H9 (cell line): ENCODE measurements at regions not wholly inside any gene's neighbourhood (a gene's known extent, or its start where the extent isn't known, plus 50 kb on each side); places are given as distances from the start of the nearest gene placed in this dataset.

Experiments used
- DNase-seq: peaks from one replicate; pipeline ENCODE4 v3.0.0-alpha.2; 2017
- H2AFZ ChIP-seq: one replicate; pipeline ENCODE4 v1.6.1; 2013; ENCODE audit warnings: mild to moderate bottlenecking, low read length, control low read depth, moderate library complexity
- H2AK5ac ChIP-seq: 2 replicates; pipeline ENCODE4 v1.6.1; 2013; ENCODE audit warnings: low read length, control low read depth, mixed read lengths; ENCODE audit not compliant: insufficient read length
- H2BK120ac ChIP-seq: one replicate; pipeline ENCODE4 v1.6.1; 2013; ENCODE audit warnings: low read depth, mild to moderate bottlenecking, low read length, control low read depth, inconsistent platforms; ENCODE audit not compliant: poor library complexity, severe bottlenecking
- H2BK12ac ChIP-seq: 2 replicates; pipeline ENCODE4 v1.6.1; 2013; ENCODE audit warnings: low read length, control low read depth, mixed read lengths, low read depth; ENCODE audit not compliant: insufficient read length
- H2BK15ac ChIP-seq: 2 replicates; pipeline ENCODE4 v1.6.1; 2013; ENCODE audit warnings: low read depth, low read length, control low read depth
- H2BK20ac ChIP-seq: one replicate; pipeline ENCODE4 v1.6.1; 2013; ENCODE audit warnings: low read depth, mild to moderate bottlenecking, low read length, control low read depth, inconsistent platforms; ENCODE audit not compliant: poor library complexity, severe bottlenecking
- H2BK5ac ChIP-seq: 2 replicates; pipeline ENCODE4 v1.6.1; 2013; ENCODE audit warnings: low read length, control low read depth, mixed read lengths; ENCODE audit not compliant: insufficient read length
- H3K14ac ChIP-seq: 2 replicates; pipeline ENCODE4 v1.6.1; 2013; ENCODE audit warnings: low read length, control low read depth; ENCODE audit not compliant: insufficient read depth
- H3K18ac ChIP-seq: 2 replicates; pipeline ENCODE4 v1.6.1; 2013; ENCODE audit warnings: low read depth, mild to moderate bottlenecking, mixed read lengths, low read length, control low read depth; ENCODE audit not compliant: insufficient read length
- H3K23ac ChIP-seq: 2 replicates; pipeline ENCODE4 v1.6.1; 2013; ENCODE audit warnings: low read length, control low read depth, mixed read lengths, low read depth; ENCODE audit not compliant: insufficient read length
- H3K23me2 ChIP-seq: 2 replicates; pipeline ENCODE4 v1.6.1; 2013; ENCODE audit warnings: low read depth, mild to moderate bottlenecking, mixed read lengths, low read length, control low read depth; ENCODE audit not compliant: insufficient read length, poor library complexity, severe bottlenecking
- H3K27ac ChIP-seq: 2 replicates; pipeline ENCODE4 v1.5.1; 2013; ENCODE audit warnings: low read length, control low read depth, mixed read lengths, low read depth; ENCODE audit not compliant: insufficient read length
- H3K27me3 ChIP-seq: 2 replicates; pipeline ENCODE4 v1.6.1; 2013; ENCODE audit warnings: low read length, control low read depth, inconsistent platforms; ENCODE audit not compliant: insufficient read depth
- H3K4ac ChIP-seq: 2 replicates; pipeline ENCODE4 v1.6.1; 2013; ENCODE audit warnings: low read depth, mild to moderate bottlenecking, control low read depth, inconsistent platforms, low read length, moderate library complexity
- H3K4me1 ChIP-seq: 2 replicates; pipeline ENCODE4 v1.6.1; 2013; ENCODE audit warnings: low read length, control low read depth, inconsistent platforms; ENCODE audit not compliant: insufficient read depth
- H3K4me2 ChIP-seq: 2 replicates; pipeline ENCODE4 v1.6.1; 2013; ENCODE audit warnings: low read length, control low read depth, mixed read lengths; ENCODE audit not compliant: insufficient read length, insufficient read depth
- H3K56ac ChIP-seq: 2 replicates; pipeline ENCODE4 v1.6.1; 2013; ENCODE audit warnings: low read depth, mild to moderate bottlenecking, mixed read lengths, low read length, control low read depth; ENCODE audit not compliant: insufficient read length
- H3K79me1 ChIP-seq: 2 replicates; pipeline ENCODE4 v1.6.1; 2013; ENCODE audit warnings: low read depth, mild to moderate bottlenecking, moderate library complexity, low read length, control low read depth, inconsistent platforms; ENCODE audit not compliant: insufficient read depth, poor library complexity, severe bottlenecking
- H3K79me2 ChIP-seq: 2 replicates; pipeline ENCODE4 v1.6.1; 2013; ENCODE audit warnings: low read length, control low read depth, inconsistent platforms; ENCODE audit not compliant: insufficient read depth
- H3K9ac ChIP-seq: 2 replicates; pipeline ENCODE4 v1.6.1; 2013; ENCODE audit warnings: low read length, control low read depth, mixed read lengths; ENCODE audit not compliant: insufficient read length; ENCODE audit errors: extremely low read depth
- H3K9me3 ChIP-seq: one replicate; pipeline ENCODE4 v1.6.1; 2013; ENCODE audit warnings: low read depth, low read length, inconsistent platforms; ENCODE audit not compliant: control insufficient read depth
- H3T11ph ChIP-seq: one replicate; pipeline ENCODE4 v1.6.1; 2013; ENCODE audit warnings: mild to moderate bottlenecking, low read length, control low read depth, inconsistent platforms
- H4K20me1 ChIP-seq: one replicate; pipeline ENCODE4 v1.6.1; 2013; ENCODE audit not compliant: control insufficient read depth, insufficient read length, insufficient read depth
- H4K5ac ChIP-seq: 2 replicates; pipeline ENCODE4 v1.6.1; 2013; ENCODE audit warnings: low read depth, mild to moderate bottlenecking, mixed read lengths, low read length, control low read depth; ENCODE audit not compliant: insufficient read length
- H4K8ac ChIP-seq: replicated peaks from 2 replicates; pipeline ENCODE4 v1.6.1; 2013; ENCODE audit warnings: low read length, control low read depth, mixed read lengths, low read depth; ENCODE audit not compliant: insufficient read length
- H4K91ac ChIP-seq: 2 replicates; pipeline ENCODE4 v1.6.1; 2013; ENCODE audit warnings: low read depth, mild to moderate bottlenecking, moderate library complexity, mixed read lengths, low read length, control low read depth; ENCODE audit not compliant: insufficient read length
- H3K27ac Mint-ChIP-seq, 3 experiments: 2 replicates in 2 of 3; 3 replicates in 1 of 3; pipeline ENCODE4 v1.8.0; 2020 to 2021; ENCODE audit warnings: mixed read lengths in 3 of 3, mild to moderate bottlenecking in 1 of 3, moderate library complexity in 1 of 3
- H3K27me3 Mint-ChIP-seq: 2 replicates; pipeline ENCODE4 v1.8.0; 2021; ENCODE audit warnings: low read depth, mild to moderate bottlenecking, moderate library complexity, mixed read lengths
- H3K36me3 Mint-ChIP-seq, 3 experiments: 2 replicates in 2 of 3; 3 replicates in 1 of 3; pipeline ENCODE4 v1.8.0; 2020 to 2021; ENCODE audit warnings: low read depth in 3 of 3, mixed read lengths in 3 of 3; ENCODE audit not compliant: insufficient read depth in 1 of 3
- H3K4me1 Mint-ChIP-seq, 2 experiments: 2 replicates each; pipeline ENCODE4 v1.8.0; 2020; ENCODE audit warnings: mixed read lengths in 2 of 2
- H3K4me3 Mint-ChIP-seq, 2 experiments: 2 replicates in 1 of 2; 3 replicates in 1 of 2; pipeline ENCODE4 v1.8.0; 2020 to 2021; ENCODE audit warnings: mild to moderate bottlenecking in 2 of 2, mixed read lengths in 2 of 2, moderate library complexity in 1 of 2
- H3K9me3 Mint-ChIP-seq, 2 experiments: 2 replicates in 1 of 2; 3 replicates in 1 of 2; pipeline ENCODE4 v1.8.0; 2020; ENCODE audit warnings: mild to moderate bottlenecking in 2 of 2, mixed read lengths in 2 of 2, moderate library complexity in 1 of 2
- TF ChIP-seq, protein P1 (sequence below): fragments of 200-600 bp; sonication (generic); conservative IDR thresholded peaks from 3 replicates; pipeline ENCODE4 v1.8.0; 2021; ENCODE audit warnings: antibody characterized with exemption, mild to moderate bottlenecking

GRCh38 chr6:115668211-115668610 is 392.5 kb downstream of the FRK start:
- Histone ChIP-seq H3K79me1 (no peaks in the 10 kb centered on the region), H3K18ac (no peak overlapping the region), H2BK120ac (no peak overlapping the region), H3K27me3 (no peaks in the 10 kb centered on the region), H2AK5ac (no peak overlapping the region), H3T11ph (no peak overlapping the region), H4K91ac (no peak overlapping the region), H2AFZ (no peak overlapping the region), H3K56ac (no peak overlapping the region), H3K4me1 (no peaks in the 10 kb centered on the region), H3K4me2 (no peak overlapping the region), H3K23me2 (no peaks in the 10 kb centered on the region), H4K8ac (no peak overlapping the region), H3K79me2 (no peaks in the 10 kb centered on the region), H3K9me3 (no peaks in the 10 kb centered on the region), H3K23ac (no peak overlapping the region), H3K14ac (no peak overlapping the region), H3K27ac (no peak overlapping the region), H2BK15ac (no peak overlapping the region), H3K9ac (no peak overlapping the region), H2BK5ac (no peak overlapping the region), H4K20me1 (no peaks in the 10 kb centered on the region), H3K4ac (no peak overlapping the region), H4K5ac (no peak overlapping the region), H2BK12ac (no peak overlapping the region), H2BK20ac (no peak overlapping the region)
- H3K27me3 Mint-ChIP-seq, result no peaks in the 10 kb centered on the region
- TF ChIP-seq, protein P1, sequence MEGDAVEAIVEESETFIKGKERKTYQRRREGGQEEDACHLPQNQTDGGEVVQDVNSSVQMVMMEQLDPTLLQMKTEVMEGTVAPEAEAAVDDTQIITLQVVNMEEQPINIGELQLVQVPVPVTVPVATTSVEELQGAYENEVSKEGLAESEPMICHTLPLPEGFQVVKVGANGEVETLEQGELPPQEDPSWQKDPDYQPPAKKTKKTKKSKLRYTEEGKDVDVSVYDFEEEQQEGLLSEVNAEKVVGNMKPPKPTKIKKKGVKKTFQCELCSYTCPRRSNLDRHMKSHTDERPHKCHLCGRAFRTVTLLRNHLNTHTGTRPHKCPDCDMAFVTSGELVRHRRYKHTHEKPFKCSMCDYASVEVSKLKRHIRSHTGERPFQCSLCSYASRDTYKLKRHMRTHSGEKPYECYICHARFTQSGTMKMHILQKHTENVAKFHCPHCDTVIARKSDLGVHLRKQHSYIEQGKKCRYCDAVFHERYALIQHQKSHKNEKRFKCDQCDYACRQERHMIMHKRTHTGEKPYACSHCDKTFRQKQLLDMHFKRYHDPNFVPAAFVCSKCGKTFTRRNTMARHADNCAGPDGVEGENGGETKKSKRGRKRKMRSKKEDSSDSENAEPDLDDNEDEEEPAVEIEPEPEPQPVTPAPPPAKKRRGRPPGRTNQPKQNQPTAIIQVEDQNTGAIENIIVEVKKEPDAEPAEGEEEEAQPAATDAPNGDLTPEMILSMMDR, result no peak
- H3K4me1 Mint-ChIP-seq, result peaks cover 11 to 21% of the 10 kb centered on the region in 2 experiments
- no peaks in the 10 kb centered on the region for H3K9me3 Mint-ChIP-seq
- DNase-seq, result no peak
- H3K4me3 Mint-ChIP-seq, result no peak overlapping the region
- H3K36me3 Mint-ChIP-seq, result no peaks in the 10 kb centered on the region
- H3K27ac Mint-ChIP-seq, result no peak overlapping the region
